Thymus (tissue), 11 donors: ENCODE measurements at regions not wholly inside any gene's neighbourhood (a gene's known extent, or its start where the extent isn't known, plus 50 kb on each side); places are given as distances from the start of the nearest gene placed in this dataset.

Experiments used
- DNase-seq, 9 donors: peaks; one replicate each; pipeline ENCODE4 v3.0.0-alpha.2; 2013; ENCODE audit warnings: low spot score in 9 of 9, low read depth in 6 of 9, missing footprints in 1 of 9
- H3K27ac ChIP-seq, 2 donors: one replicate each; pipeline ENCODE4 v1.5.1; 2013; ENCODE audit warnings: control low read depth in 1 of 2, low read depth in 1 of 2, low read length in 1 of 2, mild to moderate bottlenecking in 1 of 2, moderate library complexity in 1 of 2
- H3K27me3 ChIP-seq, 2 donors: one replicate each; pipeline ENCODE4 v1.5.1; 2013; ENCODE audit warnings: low read length in 1 of 2; ENCODE audit not compliant: control insufficient read depth in 2 of 2, insufficient read depth in 1 of 2
- H3K36me3 ChIP-seq, 2 donors: one replicate each; pipeline ENCODE4 v1.5.1; 2013; ENCODE audit warnings: low read length in 1 of 2, mild to moderate bottlenecking in 1 of 2, moderate library complexity in 1 of 2; ENCODE audit not compliant: control insufficient read depth in 2 of 2, insufficient read depth in 2 of 2
- H3K4me1 ChIP-seq, 2 donors: one replicate each; pipeline ENCODE4 v1.5.1; 2013; ENCODE audit warnings: low read length in 2 of 2; ENCODE audit not compliant: control insufficient read depth in 2 of 2, insufficient read depth in 2 of 2
- H3K4me3 ChIP-seq, 2 donors: one replicate each; pipeline ENCODE4 v1.5.1; 2013; ENCODE audit warnings: low read length in 2 of 2, control low read depth in 1 of 2, mild to moderate bottlenecking in 1 of 2
- H3K9me3 ChIP-seq, 2 donors: one replicate each; pipeline ENCODE4 v1.5.1; 2013; ENCODE audit warnings: low read length in 1 of 2, mild to moderate bottlenecking in 1 of 2; ENCODE audit not compliant: control insufficient read depth in 2 of 2, insufficient read depth in 1 of 2
- WGBS: extraction: QIAGEN DNeasy Blood & Tissue Kit; methylation state at CpG from one replicate; pipeline ENCODE4 v1.1.7; 2013; 5-methylcytosine and 5-hydroxymethylcytosine counted together
- donor health status: healthy.

DNA sequence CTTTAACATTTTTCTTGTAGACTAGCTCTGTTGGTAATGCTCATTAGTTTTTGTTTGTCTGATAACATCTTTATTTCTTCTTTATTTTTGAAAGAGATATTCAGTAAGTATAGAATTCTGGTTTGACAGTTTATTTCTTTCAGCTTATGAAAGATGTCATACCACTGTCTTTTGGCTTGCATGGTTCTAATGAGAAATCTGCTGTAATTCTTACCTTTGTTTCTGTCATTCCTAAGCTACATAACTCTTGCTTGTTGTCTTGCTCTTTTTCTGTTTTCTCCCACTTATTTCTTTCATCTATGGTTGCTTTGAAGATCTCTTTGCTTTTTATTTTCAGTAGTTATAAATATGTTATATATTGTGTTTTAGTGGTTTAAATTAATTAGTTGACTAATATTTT lies 87.2 kb upstream of the PEX5L start:
- Histone ChIP-seq H3K27me3 (no peaks in the 10 kb centered on the region), H3K9me3 (no peaks in the 10 kb centered on the region), H3K36me3 (no peaks in the 10 kb centered on the region), H3K4me3 (no peak overlapping the region), H3K27ac (no peak overlapping the region), H3K4me1 (no peaks in the 10 kb centered on the region)
- DNase-seq = no peak

DNA sequence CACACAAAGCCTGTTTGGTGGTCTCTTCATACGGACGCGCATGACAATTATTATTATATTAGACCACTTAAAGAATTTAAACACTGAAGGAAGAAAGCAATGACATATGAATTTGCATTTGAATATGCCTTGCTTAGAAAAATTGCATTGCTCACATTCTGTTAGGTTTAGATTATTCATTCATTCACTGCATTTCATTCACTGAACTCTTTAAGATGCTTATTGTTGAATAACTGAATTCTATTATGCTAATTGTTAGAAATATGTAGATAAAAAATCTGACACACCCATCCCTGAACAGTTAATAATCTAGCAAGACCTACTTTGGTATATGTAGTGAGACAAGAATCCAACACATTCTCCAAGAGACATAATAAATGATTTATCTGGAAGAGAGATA lies 94.4 kb upstream of the PEX5L start:
- H3K4me3 ChIP-seq = no peak overlapping the region
- H3K27me3 ChIP-seq = no peaks in the 10 kb centered on the region
- H3K36me3 ChIP-seq = no peaks in the 10 kb centered on the region
- H3K27ac ChIP-seq = no peak overlapping the region
- H3K9me3 ChIP-seq = no peaks in the 10 kb centered on the region
- H3K4me1 ChIP-seq = no peaks in the 10 kb centered on the region
- DNase-seq = no peak
- WGBS = 96% methylated on average over 3 of the region's 3 CpGs

DNA sequence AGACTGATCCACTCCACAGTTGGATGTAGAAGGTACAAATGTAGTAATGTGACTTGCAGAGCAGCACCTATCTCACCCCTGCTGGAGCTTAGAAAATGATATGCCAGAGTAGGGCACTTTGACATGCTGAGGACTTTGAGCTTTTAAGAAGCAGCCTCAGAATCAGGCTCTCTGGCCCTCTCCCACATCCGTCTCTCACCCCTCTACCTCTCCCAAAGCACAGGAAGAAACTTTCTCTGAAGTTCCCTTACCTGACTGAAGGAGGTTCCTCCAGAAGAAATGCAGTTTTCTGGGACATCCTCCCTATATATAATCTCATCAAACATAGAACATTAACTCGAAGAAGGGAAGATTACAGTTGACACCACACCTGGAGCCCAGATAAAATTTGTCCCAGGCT lies 98.4 kb upstream of the PEX5L start:
- Histone ChIP-seq H3K4me1 (no peaks in the 10 kb centered on the region), H3K4me3 (no peak overlapping the region), H3K36me3 (no peaks in the 10 kb centered on the region), H3K27me3 (no peaks in the 10 kb centered on the region), H3K27ac (no peak overlapping the region), H3K9me3 (no peaks in the 10 kb centered on the region)
- WGBS = 72% methylated on average over 2 of the region's 2 CpGs
- no peak for DNase-seq

DNA sequence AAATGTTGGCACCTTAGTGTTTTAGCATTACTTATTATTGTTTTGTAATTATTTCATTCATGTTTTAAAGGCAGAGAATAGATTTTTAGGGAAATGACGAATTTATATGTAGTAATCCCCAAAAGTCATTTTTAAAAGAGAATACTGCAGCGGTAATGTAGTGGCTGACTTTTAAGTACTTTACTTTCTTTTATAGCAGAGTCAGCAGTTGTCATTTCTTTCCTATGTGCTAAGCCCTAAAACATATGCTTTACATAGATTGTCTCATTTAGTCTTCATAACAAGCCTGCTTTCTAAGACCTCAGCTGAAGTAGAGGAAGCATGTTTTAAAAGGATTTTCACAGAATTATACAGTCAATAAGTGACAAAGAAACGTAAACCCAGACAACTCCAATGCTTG lies 102.1 kb upstream of the PEX5L start:
- no peak overlapping the region for H3K27ac ChIP-seq
- H3K27me3 ChIP-seq = no peaks in the 10 kb centered on the region
- H3K4me3 ChIP-seq = no peak overlapping the region
- no peak for DNase-seq
- H3K36me3 ChIP-seq = no peaks in the 10 kb centered on the region
- H3K9me3 ChIP-seq = no peaks in the 10 kb centered on the region
- 82% methylated on average over 3 of the region's 3 CpGs for WGBS
- H3K4me1 ChIP-seq = no peaks in the 10 kb centered on the region

DNA sequence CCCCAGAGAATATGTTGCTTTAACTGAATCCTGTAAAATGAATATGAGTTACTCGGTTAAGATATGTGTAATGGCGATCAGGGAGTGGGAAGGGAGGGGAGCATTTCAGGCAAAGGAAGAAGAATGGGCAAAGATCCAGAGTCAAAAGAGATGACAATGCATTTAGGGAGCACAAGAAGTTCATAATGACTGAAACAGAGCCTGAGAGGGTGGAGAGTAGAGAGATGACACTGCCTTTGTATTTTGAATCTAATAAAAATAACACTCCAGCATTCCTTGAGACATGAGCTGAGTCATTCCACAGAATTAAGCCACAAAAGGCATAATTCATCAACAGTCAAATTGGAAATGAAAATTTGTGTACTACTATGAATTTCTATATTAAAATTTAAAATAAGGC lies 105.3 kb upstream of the PEX5L start:
- WGBS = 96% methylated on average over 2 of the region's 2 CpGs
- Histone ChIP-seq H3K9me3 (no peaks in the 10 kb centered on the region), H3K4me1 (no peaks in the 10 kb centered on the region), H3K4me3 (no peak overlapping the region), H3K36me3 (no peaks in the 10 kb centered on the region), H3K27ac (no peak overlapping the region), H3K27me3 (no peaks in the 10 kb centered on the region)
- no peak for DNase-seq

DNA sequence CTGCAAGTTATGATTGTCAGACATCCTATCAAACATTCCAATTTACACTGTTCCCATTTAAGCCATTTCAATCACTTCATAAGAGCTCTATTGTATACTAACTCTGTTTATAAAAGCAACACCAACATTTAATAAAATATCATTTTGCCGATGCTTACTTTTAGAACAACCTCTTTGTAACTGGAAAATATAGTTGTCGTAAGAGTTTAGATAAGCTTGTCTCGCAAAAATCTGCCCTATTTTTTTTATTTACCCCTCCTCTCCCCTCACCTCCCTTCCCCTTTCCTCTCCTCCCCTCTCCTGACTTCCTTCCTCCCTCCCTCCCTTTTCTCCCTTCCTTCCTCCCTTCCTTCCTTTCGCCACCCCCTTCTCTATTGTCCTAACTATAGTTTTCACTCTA lies 105.7 kb upstream of the PEX5L start:
- H3K4me3 ChIP-seq = no peak overlapping the region
- H3K27me3 ChIP-seq = no peaks in the 10 kb centered on the region
- WGBS = 94% methylated on average over 4 of the region's 4 CpGs

DNA sequence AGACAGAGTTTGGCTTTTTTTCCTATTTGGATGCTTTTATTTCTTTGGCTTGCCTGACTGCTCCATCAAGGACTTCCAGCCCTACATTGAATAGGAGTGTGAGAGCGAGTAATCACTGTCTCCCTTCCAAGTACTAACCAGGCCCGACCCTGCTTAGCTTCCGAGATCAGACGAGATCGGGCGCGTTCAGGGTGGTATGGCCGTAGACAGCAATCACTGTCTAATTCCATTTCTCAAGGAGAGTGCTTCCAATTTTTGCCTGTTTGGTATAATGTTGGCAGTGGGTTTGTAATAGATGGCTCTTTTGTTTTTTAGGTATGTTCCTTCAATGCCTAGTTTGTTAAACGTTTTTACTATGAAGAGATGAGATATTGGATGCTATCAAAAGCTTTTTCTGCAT lies 125.0 kb upstream of the PEX5L start:
- Histone ChIP-seq H3K4me1 (no peaks in the 10 kb centered on the region), H3K27me3 (no peaks in the 10 kb centered on the region), H3K27ac (no peak overlapping the region), H3K9me3 (no peaks in the 10 kb centered on the region), H3K36me3 (no peaks in the 10 kb centered on the region), H3K4me3 (no peak overlapping the region)
- 93% methylated on average over 9 of the region's 9 CpGs for WGBS
- DNase-seq = no peak

More for the DNA sequence above, 105.7 kb upstream of the PEX5L start:
- Histone ChIP-seq H3K27ac (no peak overlapping the region), H3K9me3 (no peaks in the 10 kb centered on the region), H3K36me3 (no peaks in the 10 kb centered on the region), H3K4me1 (no peaks in the 10 kb centered on the region)
- DNase-seq = no peak

DNA sequence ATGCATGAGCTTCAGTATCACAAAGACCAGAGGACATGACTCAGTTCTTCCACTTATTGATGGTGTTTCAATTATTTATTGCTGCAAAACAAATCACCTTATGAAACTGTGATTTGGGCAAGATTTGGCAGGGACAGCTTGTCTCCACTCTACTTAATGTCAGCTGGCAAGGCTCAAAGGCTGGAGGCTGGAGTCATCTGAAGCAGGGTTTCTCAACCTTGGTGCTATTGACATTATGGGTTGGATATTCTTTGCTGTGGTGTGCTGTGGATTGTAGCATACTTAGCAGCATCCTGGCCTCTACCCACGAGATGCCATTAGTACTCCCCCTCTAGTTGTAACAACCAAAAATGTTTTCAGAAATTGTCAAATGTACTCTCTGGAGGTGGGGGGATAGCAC lies 138.8 kb upstream of the PEX5L start:
- Histone ChIP-seq H3K27me3 (no peaks in the 10 kb centered on the region), H3K9me3 (no peaks in the 10 kb centered on the region), H3K4me1 (no peaks in the 10 kb centered on the region), H3K36me3 (no peaks in the 10 kb centered on the region), H3K27ac (no peak overlapping the region), H3K4me3 (no peak overlapping the region)
- WGBS = 76% methylated on average over 1 of the region's 1 CpG
- no peak for DNase-seq

DNA sequence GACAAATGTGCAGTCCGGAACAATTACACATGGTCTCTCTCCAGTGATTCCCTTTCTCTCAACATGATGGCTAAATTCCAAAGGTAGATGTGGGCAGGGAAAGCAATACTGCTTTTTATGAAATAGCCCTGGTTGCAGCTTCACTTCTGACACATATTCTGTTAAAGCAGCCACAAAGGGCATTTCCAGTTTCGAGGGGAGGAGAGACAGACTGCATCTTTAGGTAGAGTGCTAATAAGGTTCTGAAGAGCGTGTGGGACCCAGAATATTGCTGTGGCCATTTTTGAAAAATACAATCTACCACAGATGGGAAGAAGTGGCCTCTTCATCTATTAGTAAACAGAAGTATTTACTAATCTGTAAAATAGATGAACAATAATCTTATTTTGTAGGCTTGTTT lies 139.3 kb upstream of the PEX5L start:
- Histone ChIP-seq H3K9me3 (no peaks in the 10 kb centered on the region), H3K27ac (no peak overlapping the region), H3K27me3 (no peaks in the 10 kb centered on the region), H3K4me1 (no peaks in the 10 kb centered on the region), H3K36me3 (no peaks in the 10 kb centered on the region), H3K4me3 (no peak overlapping the region)
- no peak for DNase-seq
- 93% methylated on average over 3 of the region's 3 CpGs for WGBS

DNA sequence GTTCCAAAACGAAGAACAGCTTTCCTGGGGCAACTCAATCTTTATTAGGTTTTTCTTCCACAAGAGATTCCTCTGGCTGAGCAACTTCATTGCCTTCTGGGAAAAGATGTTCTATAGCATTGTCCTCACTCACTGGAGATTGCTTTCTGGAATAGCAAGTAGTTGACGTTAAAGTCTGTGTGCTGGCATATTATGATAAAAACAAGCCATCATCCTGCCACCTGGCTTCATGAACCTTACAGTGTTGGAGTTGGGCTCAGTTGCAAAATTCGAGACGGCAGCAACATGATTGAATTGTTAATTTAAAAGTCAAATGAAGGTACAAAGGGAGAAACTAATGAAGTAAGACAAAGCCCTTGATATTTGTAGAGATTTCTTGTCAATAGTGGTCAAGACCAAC lies 140.5 kb upstream of the PEX5L start:
- DNase-seq = no peak
- H3K27me3 ChIP-seq = no peaks in the 10 kb centered on the region
- H3K9me3 ChIP-seq = no peaks in the 10 kb centered on the region
- WGBS = 90% methylated on average over 4 of the region's 4 CpGs
- no peak overlapping the region for H3K4me3 ChIP-seq
- H3K4me1 ChIP-seq = no peaks in the 10 kb centered on the region
- no peaks in the 10 kb centered on the region for H3K36me3 ChIP-seq
- H3K27ac ChIP-seq = no peak overlapping the region
